ENCODE measurements at regions not wholly inside any gene's neighbourhood (a gene's known extent, or its start where the extent isn't known, plus 50 kb on each side); places are given as distances from the start of the nearest gene placed in this dataset.
A peak's percentile ranks its signal among the peaks of the same experiment; 100 is the strongest.

GRCh38 chr10:112871021-112871420, 79.0 kb upstream of the TCF7L2 start:
- H3K4me3 ChIP-seq (ENCODE audit: low read depth, low read length) = no peak overlapping the region
- TF ChIP-seq CTCF (IDR thresholded peaks at IDR 0.05; ENCODE audit: low read depth, low read length, missing control alignments) = no peak
- in situ Hi-C loops (cut with HindIII; ENCODE audit: low sequenced_read_pairs) = no loop called here
- no peak for DNase-seq (ENCODE audit: low read depth)

- in situ Hi-C loops (cut with HindIII; ENCODE audit: low sequenced_read_pairs) = no loop called here
- H3K4me3 ChIP-seq (ENCODE audit: low read depth, low read length) = no peak overlapping the region
- no peak for DNase-seq (ENCODE audit: low read depth)
- peak; percentile 24 for TF ChIP-seq CTCF (IDR thresholded peaks at IDR 0.05; ENCODE audit: low read depth, low read length, missing control alignments)
Observed at GRCh38 chr10:112872728-112873127, 77.3 kb upstream of the TCF7L2 start.

GRCh38 chr10:112873541-112873940, 76.5 kb upstream of the TCF7L2 start:
- H3K4me3 ChIP-seq (ENCODE audit: low read depth, low read length) = no peak overlapping the region
- no peak for DNase-seq (ENCODE audit: low read depth)
- in situ Hi-C loops (cut with HindIII; ENCODE audit: low sequenced_read_pairs) = no loop called here
- no peak for TF ChIP-seq CTCF (IDR thresholded peaks at IDR 0.05; ENCODE audit: low read depth, low read length, missing control alignments)

GRCh38 chr10:112874982-112875381, 75.1 kb upstream of the TCF7L2 start:
- no peak overlapping the region for H3K4me3 ChIP-seq (ENCODE audit: low read depth, low read length)
- in situ Hi-C loops (cut with HindIII; ENCODE audit: low sequenced_read_pairs) = no loop called here
- no peak for DNase-seq (ENCODE audit: low read depth)
- no peak for TF ChIP-seq CTCF (IDR thresholded peaks at IDR 0.05; ENCODE audit: low read depth, low read length, missing control alignments)

DNA sequence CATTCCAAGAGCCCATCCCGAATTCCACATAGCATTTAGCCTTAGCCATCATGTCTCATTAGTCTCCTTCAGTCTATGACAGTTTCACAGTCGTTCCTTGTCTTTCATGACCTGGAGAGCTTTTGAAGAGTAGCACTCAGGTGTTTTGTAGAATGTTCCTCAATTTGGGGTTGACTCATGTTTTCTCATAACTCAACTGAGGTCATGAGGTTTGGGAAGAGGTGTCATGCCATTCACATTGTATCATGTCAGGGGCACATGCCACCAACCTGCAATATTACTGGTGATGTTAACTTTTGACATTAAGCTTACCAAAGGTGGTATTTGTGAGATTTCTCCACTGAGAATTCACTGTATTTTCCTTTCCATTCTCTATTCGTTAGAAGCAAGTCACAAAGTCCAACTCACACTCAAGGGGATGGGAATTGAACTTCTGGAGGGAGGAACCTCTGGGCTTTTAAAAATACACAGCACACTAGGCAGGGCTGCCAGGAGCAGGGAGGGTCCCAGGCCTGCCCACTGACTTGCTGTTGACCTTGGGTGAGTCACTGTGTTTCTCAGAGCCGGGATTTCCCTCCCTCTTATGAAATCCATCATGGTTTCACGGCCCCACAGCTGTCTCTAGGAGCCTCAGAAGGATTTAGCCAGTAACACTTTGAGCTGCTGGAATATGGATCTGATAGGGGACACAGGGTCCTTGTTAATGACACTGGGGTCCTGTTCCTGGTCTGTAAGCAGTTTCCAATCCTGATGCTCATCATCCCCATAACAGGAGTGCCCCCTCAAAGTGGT, 74.4 kb upstream of the TCF7L2 start:
- in situ Hi-C loops (cut with HindIII; ENCODE audit: low sequenced_read_pairs) = no loop called here
- no peak overlapping the region for H3K4me3 ChIP-seq (ENCODE audit: low read depth, low read length)
- DNase-seq (ENCODE audit: low read depth) = peak; percentile 8
- no peak for TF ChIP-seq CTCF (IDR thresholded peaks at IDR 0.05; ENCODE audit: low read depth, low read length, missing control alignments)

DNA sequence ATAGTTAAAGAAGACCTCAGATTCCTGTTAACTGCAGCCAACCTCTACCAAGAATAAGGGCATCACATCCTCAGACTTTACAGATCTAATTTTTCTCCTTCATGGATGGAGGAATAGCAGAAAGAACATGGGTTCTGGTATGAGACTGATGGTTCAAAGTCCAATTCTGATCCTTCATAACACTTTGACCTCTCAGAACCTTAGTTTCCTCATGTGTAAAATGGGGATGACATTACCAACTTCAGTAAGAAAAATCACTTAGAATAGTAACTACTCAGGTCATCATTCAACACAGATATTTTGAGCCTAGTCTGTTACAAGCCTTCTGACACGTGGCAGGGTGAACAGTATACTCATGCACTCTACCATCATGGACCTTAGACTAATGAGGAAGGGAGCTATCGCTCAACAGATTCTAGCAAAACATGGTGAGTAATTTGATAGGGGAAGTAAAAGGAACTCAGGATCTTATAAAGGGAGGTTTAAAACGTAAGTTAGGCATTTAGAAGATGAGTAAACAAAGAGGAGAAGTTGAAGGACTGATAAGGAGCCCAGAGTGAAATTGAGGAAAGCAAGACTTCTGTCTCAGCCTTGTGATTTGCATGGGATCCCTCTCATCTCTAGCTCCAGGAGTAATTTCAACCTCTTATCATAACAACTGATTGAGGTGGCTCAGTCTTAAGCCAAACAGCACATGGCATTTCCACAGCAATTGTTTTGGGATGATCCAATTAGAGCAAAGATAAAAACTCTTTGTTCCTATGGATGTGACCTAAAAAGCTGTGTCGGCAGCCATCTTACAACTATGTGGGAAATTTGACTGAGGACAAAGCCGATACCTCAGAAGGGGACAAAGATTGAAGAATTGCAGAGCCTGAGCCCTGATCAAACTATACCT, 69.2 kb upstream of the TCF7L2 start:
- in situ Hi-C loops (cut with HindIII; ENCODE audit: low sequenced_read_pairs) = loop anchor here (5.0 kb wide), 1 partner anchor 104 kb away; no protein-coding TSS in a partner anchor
- DNase-seq (ENCODE audit: low read depth) = no peak
- no peak for TF ChIP-seq CTCF (IDR thresholded peaks at IDR 0.05; ENCODE audit: low read depth, low read length, missing control alignments)
- no peak overlapping the region for H3K4me3 ChIP-seq (ENCODE audit: low read depth, low read length)

Data from astrocyte of the cerebellum (primary cell).